ENCODE measurements at regions not wholly inside any gene's neighbourhood (a gene's known extent, or its start where the extent isn't known, plus 50 kb on each side); places are given as distances from the start of the nearest gene placed in this dataset.

GRCh38 chr2:240199133-240199870 lies 58.8 kb upstream of the OTOS start:
- TF ChIP-seq, protein P1, sequence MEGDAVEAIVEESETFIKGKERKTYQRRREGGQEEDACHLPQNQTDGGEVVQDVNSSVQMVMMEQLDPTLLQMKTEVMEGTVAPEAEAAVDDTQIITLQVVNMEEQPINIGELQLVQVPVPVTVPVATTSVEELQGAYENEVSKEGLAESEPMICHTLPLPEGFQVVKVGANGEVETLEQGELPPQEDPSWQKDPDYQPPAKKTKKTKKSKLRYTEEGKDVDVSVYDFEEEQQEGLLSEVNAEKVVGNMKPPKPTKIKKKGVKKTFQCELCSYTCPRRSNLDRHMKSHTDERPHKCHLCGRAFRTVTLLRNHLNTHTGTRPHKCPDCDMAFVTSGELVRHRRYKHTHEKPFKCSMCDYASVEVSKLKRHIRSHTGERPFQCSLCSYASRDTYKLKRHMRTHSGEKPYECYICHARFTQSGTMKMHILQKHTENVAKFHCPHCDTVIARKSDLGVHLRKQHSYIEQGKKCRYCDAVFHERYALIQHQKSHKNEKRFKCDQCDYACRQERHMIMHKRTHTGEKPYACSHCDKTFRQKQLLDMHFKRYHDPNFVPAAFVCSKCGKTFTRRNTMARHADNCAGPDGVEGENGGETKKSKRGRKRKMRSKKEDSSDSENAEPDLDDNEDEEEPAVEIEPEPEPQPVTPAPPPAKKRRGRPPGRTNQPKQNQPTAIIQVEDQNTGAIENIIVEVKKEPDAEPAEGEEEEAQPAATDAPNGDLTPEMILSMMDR (conservative IDR thresholded peaks at IDR 0.05 in 1 of 2, IDR thresholded peaks at IDR 0.05 in 1 of 2; ENCODE audit: low read depth in 1 of 2, low read length in 2 of 2): no peak
- TF ChIP-seq EZH2 (IDR thresholded peaks at IDR 0.05; ENCODE audit: low read length, missing control alignments): no peak
